ENCODE measurements at regions not wholly inside any gene's neighbourhood (a gene's known extent, or its start where the extent isn't known, plus 50 kb on each side); places are given as distances from the start of the nearest gene placed in this dataset.

DNA sequence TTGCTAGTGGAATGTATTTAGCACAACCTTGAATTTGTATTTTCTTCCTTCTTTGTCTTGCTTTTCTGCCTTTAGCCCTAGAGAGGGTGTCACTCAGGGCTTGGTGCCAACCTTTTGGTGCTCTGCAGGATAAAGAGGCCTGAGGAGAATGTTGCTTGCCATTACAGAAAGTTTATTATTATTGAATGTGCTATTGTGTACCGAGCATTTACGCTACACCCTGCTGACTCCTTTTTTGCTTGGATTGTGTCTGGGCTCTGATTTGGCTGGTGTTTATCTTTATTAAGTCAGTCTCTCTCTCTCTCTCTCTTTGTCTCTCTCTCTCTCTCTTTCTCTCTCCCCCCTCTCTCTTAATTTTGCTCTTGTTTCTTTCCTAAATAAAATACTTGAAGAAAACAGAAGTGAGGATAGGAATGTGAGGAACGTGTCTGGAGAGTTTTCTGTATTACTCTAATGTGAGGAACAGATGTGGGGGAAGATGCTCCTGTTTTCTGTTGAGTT is 284.4 kb upstream of the PHYHIPL start:
- H3K4me1 ChIP-seq = no peaks in the 10 kb centered on the region
- no peak overlapping the region for H3K4me3 ChIP-seq
- TF ChIP-seq POLR2A (IDR thresholded peaks at IDR 0.05) = no peak
- TF ChIP-seq, protein P1, sequence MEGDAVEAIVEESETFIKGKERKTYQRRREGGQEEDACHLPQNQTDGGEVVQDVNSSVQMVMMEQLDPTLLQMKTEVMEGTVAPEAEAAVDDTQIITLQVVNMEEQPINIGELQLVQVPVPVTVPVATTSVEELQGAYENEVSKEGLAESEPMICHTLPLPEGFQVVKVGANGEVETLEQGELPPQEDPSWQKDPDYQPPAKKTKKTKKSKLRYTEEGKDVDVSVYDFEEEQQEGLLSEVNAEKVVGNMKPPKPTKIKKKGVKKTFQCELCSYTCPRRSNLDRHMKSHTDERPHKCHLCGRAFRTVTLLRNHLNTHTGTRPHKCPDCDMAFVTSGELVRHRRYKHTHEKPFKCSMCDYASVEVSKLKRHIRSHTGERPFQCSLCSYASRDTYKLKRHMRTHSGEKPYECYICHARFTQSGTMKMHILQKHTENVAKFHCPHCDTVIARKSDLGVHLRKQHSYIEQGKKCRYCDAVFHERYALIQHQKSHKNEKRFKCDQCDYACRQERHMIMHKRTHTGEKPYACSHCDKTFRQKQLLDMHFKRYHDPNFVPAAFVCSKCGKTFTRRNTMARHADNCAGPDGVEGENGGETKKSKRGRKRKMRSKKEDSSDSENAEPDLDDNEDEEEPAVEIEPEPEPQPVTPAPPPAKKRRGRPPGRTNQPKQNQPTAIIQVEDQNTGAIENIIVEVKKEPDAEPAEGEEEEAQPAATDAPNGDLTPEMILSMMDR (IDR thresholded peaks at IDR 0.05) = no peak
- no peak overlapping the region for H3K27ac ChIP-seq
- H3K36me3 ChIP-seq (ENCODE audit: low read depth, missing control alignments) = no peaks in the 10 kb centered on the region
- intact Hi-C loops (cut with DNase I; ENCODE audit: low total_unique reads) = no loop called here
- no peaks in the 10 kb centered on the region for H3K27me3 ChIP-seq
- DNase-seq = peak; percentile 19
- no peaks in the 10 kb centered on the region for H3K9me3 ChIP-seq
- 45 to 60% methylated on average over 3 of the region's 3 CpGs for WGBS, 2 donors

DNA sequence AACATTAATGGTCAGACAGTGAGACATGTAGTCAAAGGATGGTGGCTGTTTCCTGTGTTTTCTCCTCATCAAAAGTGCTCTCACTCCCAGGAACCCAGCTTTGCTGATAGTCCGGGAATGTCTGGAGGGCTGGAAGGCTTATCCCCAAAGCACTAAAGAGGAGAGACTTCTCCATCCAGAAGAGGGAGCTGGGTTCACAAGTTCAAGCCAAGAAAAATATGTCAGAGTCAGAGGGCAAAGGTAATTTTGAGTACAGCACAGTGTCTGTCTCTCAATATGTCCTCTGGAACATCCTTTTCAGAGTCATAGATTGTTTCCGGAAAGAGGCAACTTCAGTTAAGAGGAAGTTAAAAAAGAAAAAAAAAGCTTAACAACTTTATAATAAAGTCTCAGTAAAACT is 281.5 kb upstream of the PHYHIPL start:
- H3K4me1 ChIP-seq = no peaks in the 10 kb centered on the region
- H3K4me3 ChIP-seq = no peak overlapping the region
- TF ChIP-seq, protein P1 (IDR thresholded peaks at IDR 0.05) = no peak
- no peak for TF ChIP-seq POLR2A (IDR thresholded peaks at IDR 0.05)
- no peaks in the 10 kb centered on the region for H3K9me3 ChIP-seq
- no peak overlapping the region for H3K27ac ChIP-seq
- DNase-seq = no peak
- H3K36me3 ChIP-seq (ENCODE audit: low read depth, missing control alignments) = no peaks in the 10 kb centered on the region
- intact Hi-C loops (cut with DNase I; ENCODE audit: low total_unique reads) = no loop called here
- H3K27me3 ChIP-seq = no peaks in the 10 kb centered on the region
- WGBS, 2 donors = 41 to 46% methylated on average over 2 of the region's 2 CpGs

DNA sequence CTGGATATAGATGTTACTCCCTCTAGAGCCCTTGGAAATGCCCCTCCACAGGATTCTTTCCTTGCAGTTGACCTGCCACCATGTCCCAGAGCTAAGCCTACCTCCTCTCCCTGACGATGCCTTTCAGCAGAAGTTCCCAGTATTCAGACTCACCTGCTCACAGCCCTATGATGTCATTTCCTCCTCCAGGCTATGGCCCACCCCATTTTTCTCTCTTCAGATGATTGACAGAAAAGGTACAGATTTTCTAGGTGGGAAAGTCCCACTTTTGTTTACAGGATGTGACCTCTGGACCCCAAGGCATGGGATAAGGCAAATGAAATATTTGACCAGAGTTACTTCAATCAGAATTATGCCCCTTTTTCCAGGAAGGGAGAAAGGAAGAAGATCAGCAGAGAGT is 280.2 kb upstream of the PHYHIPL start:
- TF ChIP-seq, protein P1 (IDR thresholded peaks at IDR 0.05) = no peak
- TF ChIP-seq POLR2A (IDR thresholded peaks at IDR 0.05) = no peak
- Histone ChIP-seq H3K36me3 (ENCODE audit: low read depth, missing control alignments) (no peaks in the 10 kb centered on the region), H3K9me3 (no peaks in the 10 kb centered on the region), H3K4me3 (no peak overlapping the region), H3K27ac (no peak overlapping the region), H3K4me1 (no peaks in the 10 kb centered on the region), H3K27me3 (no peaks in the 10 kb centered on the region)
- 79 to 93% methylated on average over 1 of the region's 1 CpG for WGBS, 2 donors
- intact Hi-C loops (cut with DNase I; ENCODE audit: low total_unique reads) = no loop called here
- DNase-seq = no peak

DNA sequence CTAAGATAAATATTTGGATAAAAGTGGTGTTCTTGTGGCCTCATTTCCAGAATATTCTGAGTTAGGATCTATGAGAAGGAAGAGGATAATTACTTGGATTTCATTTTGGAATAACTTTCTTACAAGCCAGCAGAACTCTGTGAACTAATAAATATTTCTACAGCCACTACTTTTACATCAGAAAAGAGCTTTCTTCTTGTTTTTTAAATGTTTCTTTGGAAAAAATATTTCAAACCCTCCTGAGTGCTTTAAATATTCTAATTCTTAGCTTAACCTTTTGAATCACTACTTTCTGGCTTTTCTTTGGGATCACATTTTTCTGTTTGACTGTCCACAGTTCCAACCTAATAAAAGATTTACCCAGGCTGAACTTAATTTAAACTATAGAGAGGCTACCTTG is 279.2 kb upstream of the PHYHIPL start:
- H3K9me3 ChIP-seq = no peaks in the 10 kb centered on the region
- no peak overlapping the region for H3K4me3 ChIP-seq
- intact Hi-C loops (cut with DNase I; ENCODE audit: low total_unique reads) = no loop called here
- H3K36me3 ChIP-seq (ENCODE audit: low read depth, missing control alignments) = no peaks in the 10 kb centered on the region
- H3K27ac ChIP-seq = no peak overlapping the region
- TF ChIP-seq POLR2A (IDR thresholded peaks at IDR 0.05) = no peak
- TF ChIP-seq, protein P1 (IDR thresholded peaks at IDR 0.05) = no peak
- no peak for DNase-seq
- no peaks in the 10 kb centered on the region for H3K4me1 ChIP-seq
- H3K27me3 ChIP-seq = no peaks in the 10 kb centered on the region

DNA sequence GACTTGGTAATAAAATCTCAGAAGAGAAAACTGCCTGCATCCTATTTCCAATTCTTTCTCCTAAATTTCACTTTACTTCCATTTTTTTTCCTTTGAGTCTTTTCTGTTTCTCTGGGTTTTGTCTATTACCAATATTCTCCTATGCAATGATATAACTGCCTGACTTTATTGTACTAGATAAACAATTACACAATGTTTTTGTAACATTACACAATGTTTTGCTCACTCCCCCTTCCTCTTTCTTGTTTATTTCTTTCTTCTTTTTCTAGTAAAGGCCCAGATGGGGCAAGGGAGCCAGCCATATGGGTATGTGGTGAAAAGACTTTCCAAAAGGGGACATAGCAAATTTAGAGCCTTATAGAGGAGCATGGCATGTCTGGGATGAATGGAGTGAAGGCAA is 278.7 kb upstream of the PHYHIPL start:
- Histone ChIP-seq H3K4me1 (no peaks in the 10 kb centered on the region), H3K9me3 (no peaks in the 10 kb centered on the region), H3K4me3 (no peak overlapping the region), H3K27me3 (no peaks in the 10 kb centered on the region), H3K27ac (no peak overlapping the region), H3K36me3 (ENCODE audit: low read depth, missing control alignments) (no peaks in the 10 kb centered on the region)
- intact Hi-C loops (cut with DNase I; ENCODE audit: low total_unique reads) = no loop called here
- no peak for DNase-seq
- TF ChIP-seq, protein P1 (IDR thresholded peaks at IDR 0.05) = no peak
- no peak for TF ChIP-seq POLR2A (IDR thresholded peaks at IDR 0.05)

Measured in testis (tissue), 2 donors.